ENCODE measurements at regions not wholly inside any gene's neighbourhood (a gene's known extent, or its start where the extent isn't known, plus 50 kb on each side); places are given as distances from the start of the nearest gene placed in this dataset.

GRCh38 chrX:74195605-74196004 lies 108.4 kb upstream of the ZCCHC13 start:
- H3K9me3 Mint-ChIP-seq (ENCODE audit: insufficient read depth) = no peaks in the 10 kb centered on the region
- Histone ChIP-seq H3K4me3 (ENCODE audit: control extremely low read depth in 1 of 5, extremely low read depth in 1 of 5, insufficient read depth in 1 of 5, low read depth in 2 of 5, low read length in 4 of 5) (no peak overlapping the region), H3K27ac (ENCODE audit: low read length in 2 of 2) (no peak overlapping the region), H3K4me1 (ENCODE audit: control insufficient read depth in 2 of 2, insufficient read depth in 2 of 2, low read length in 2 of 2) (no peaks in the 10 kb centered on the region), H3K36me3 (replicated peaks in 1 of 2; ENCODE audit: control extremely low read depth in 1 of 2, control insufficient read depth in 1 of 2, extremely low read depth in 1 of 2, insufficient read depth in 2 of 2, low read length in 1 of 2) (no peaks in the 10 kb centered on the region), H2AFZ (ENCODE audit: insufficient read depth, low read depth, low read length, poor library complexity, severe bottlenecking) (no peak overlapping the region), H3K79me2 (ENCODE audit: control insufficient read depth, insufficient read depth, low read length) (no peaks in the 10 kb centered on the region), H3K4me2 (replicated peaks; ENCODE audit: low read depth, low read length, poor library complexity, severe bottlenecking) (no peak overlapping the region), H4K20me1 (ENCODE audit: control insufficient read depth, insufficient read depth, low read length, poor library complexity, severe bottlenecking) (no peaks in the 10 kb centered on the region), H3K27me3 (replicated peaks in 1 of 4; ENCODE audit: control extremely low read depth in 1 of 4, control insufficient read depth in 3 of 4, insufficient read depth in 4 of 4, low read length in 3 of 4) (no peaks in the 10 kb centered on the region), H3K9me3 (ENCODE audit: control extremely low read depth in 1 of 3, control insufficient read depth in 2 of 3, insufficient read depth in 1 of 3, low read length in 2 of 3) (peaks cover 0 to 7% (median 0%) of the 10 kb centered on the region in 3 donors), H3K9ac (ENCODE audit: low read length) (no peak overlapping the region)
- CTCF ChIA-PET = no interaction called here
- no peak overlapping the region for H3K4me3 Mint-ChIP-seq
- H3K4me1 Mint-ChIP-seq = no peaks in the 10 kb centered on the region
- POLR2A ChIA-PET = no interaction called here
- intact Hi-C loops (cut with micrococcal nuclease) = no loop called here
- TF ChIP-seq CTCF (IDR thresholded peaks at IDR 0.05) = no peak
- TF ChIP-seq EZH2 (IDR thresholded peaks at IDR 0.05; ENCODE audit: borderline replicate concordance, insufficient read depth, low read depth, low read length, poor library complexity, severe bottlenecking) = no peak
- no peak for DNase-seq
- no peaks in the 10 kb centered on the region for H3K27me3 Mint-ChIP-seq
- no peak overlapping the region for H3K27ac Mint-ChIP-seq
- ATAC-seq (ENCODE audit: low read depth) = no peak

GRCh38 chrX:74195120-74195519 lies 108.9 kb upstream of the ZCCHC13 start:
- Histone ChIP-seq H4K20me1 (ENCODE audit: control insufficient read depth, insufficient read depth, low read length, poor library complexity, severe bottlenecking) (no peaks in the 10 kb centered on the region), H3K27ac (ENCODE audit: low read length in 2 of 2) (no peak overlapping the region), H3K27me3 (replicated peaks in 1 of 4; ENCODE audit: control extremely low read depth in 1 of 4, control insufficient read depth in 3 of 4, insufficient read depth in 4 of 4, low read length in 3 of 4) (no peaks in the 10 kb centered on the region), H3K4me1 (ENCODE audit: control insufficient read depth in 2 of 2, insufficient read depth in 2 of 2, low read length in 2 of 2) (no peaks in the 10 kb centered on the region), H3K79me2 (ENCODE audit: control insufficient read depth, insufficient read depth, low read length) (no peaks in the 10 kb centered on the region), H3K9me3 (ENCODE audit: control extremely low read depth in 1 of 3, control insufficient read depth in 2 of 3, insufficient read depth in 1 of 3, low read length in 2 of 3) (peaks cover 0 to 7% (median 0%) of the 10 kb centered on the region in 3 donors), H2AFZ (ENCODE audit: insufficient read depth, low read depth, low read length, poor library complexity, severe bottlenecking) (no peak overlapping the region), H3K4me3 (ENCODE audit: control extremely low read depth in 1 of 5, extremely low read depth in 1 of 5, insufficient read depth in 1 of 5, low read depth in 2 of 5, low read length in 4 of 5) (no peak overlapping the region), H3K36me3 (replicated peaks in 1 of 2; ENCODE audit: control extremely low read depth in 1 of 2, control insufficient read depth in 1 of 2, extremely low read depth in 1 of 2, insufficient read depth in 2 of 2, low read length in 1 of 2) (no peaks in the 10 kb centered on the region), H3K9ac (ENCODE audit: low read length) (no peak overlapping the region), H3K4me2 (replicated peaks; ENCODE audit: low read depth, low read length, poor library complexity, severe bottlenecking) (no peak overlapping the region)
- intact Hi-C loops (cut with micrococcal nuclease) = no loop called here
- POLR2A ChIA-PET = no interaction called here
- H3K4me3 Mint-ChIP-seq = no peak overlapping the region
- H3K9me3 Mint-ChIP-seq (ENCODE audit: insufficient read depth) = no peaks in the 10 kb centered on the region
- H3K27me3 Mint-ChIP-seq = no peaks in the 10 kb centered on the region
- TF ChIP-seq EZH2 (IDR thresholded peaks at IDR 0.05; ENCODE audit: borderline replicate concordance, insufficient read depth, low read depth, low read length, poor library complexity, severe bottlenecking) (no peak), CTCF (IDR thresholded peaks at IDR 0.05) (no peak)
- ATAC-seq (ENCODE audit: low read depth) (no peak), DNase-seq (no peak)
- H3K27ac Mint-ChIP-seq = no peak overlapping the region
- H3K4me1 Mint-ChIP-seq = no peaks in the 10 kb centered on the region
- 100% methylated on average over 2 of the region's 2 CpGs for WGBS (ENCODE audit: insufficient coverage)
- CTCF ChIA-PET = no interaction called here
